ENCODE measurements at regions not wholly inside any gene's neighbourhood (a gene's known extent, or its start where the extent isn't known, plus 50 kb on each side); places are given as distances from the start of the nearest gene placed in this dataset.

DNA sequence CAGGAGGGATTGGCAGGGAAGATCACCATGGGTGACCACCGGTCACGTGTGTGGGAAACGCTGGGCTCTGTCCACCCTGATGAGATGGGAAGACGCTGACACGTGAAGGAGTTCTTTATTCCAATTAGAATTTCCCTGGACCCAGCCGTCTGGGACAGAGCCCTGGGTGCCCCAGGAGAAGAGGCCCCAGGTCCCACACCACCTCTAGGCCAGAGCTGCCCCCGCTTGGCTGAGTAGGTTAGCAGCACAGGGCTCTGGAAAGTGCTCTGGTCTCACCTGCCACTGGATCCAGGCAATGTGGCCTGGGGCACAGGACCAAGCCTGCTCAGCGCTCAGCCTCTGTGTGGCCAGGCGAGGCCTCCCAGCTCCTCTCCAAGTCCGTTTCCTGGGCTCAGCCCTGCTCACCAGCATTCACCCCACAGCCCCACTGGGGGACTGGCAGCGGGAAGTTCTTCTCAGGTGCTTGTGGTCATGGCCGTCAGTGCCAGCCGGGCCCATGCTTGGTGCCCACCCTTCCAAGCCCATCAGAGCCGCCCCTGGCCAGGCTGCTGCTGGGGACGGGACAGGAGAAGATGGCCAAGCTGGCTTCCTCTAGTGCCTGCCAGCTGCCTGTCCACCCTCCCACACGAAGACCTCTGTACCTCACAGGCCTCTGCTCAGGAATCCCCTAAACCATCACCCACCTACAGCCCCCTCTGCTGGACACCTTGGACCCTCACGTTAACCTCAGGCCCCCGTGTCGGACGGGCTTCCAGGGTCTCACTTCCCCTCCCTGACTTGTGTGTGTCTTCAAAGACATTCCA, 62.5 kb upstream of the FGF3 start:
- Histone ChIP-seq H2AFZ (ENCODE audit: low read depth, low read length) (no peak overlapping the region), H3K27me3 (ENCODE audit: insufficient read depth, low read length, poor library complexity) (no peaks in the 10 kb centered on the region), H4K20me1 (ENCODE audit: insufficient read depth, low read length) (peaks cover 10% of the 10 kb centered on the region), H3K27ac (ENCODE audit: low read length) (no peak overlapping the region), H3K9me3 (ENCODE audit: insufficient read depth, low read length, severe bottlenecking) (no peaks in the 10 kb centered on the region), H3K79me2 (ENCODE audit: insufficient read depth, low read length) (no peaks in the 10 kb centered on the region), H3K9ac (ENCODE audit: low read depth, low read length) (no peak overlapping the region), H3K4me2 (ENCODE audit: insufficient read depth, low read length) (no peak overlapping the region), H3K4me1 (ENCODE audit: insufficient read depth, low read length) (no peaks in the 10 kb centered on the region), H3K36me3 (ENCODE audit: insufficient read depth, low read length) (no peaks in the 10 kb centered on the region), H3K4me3 (ENCODE audit: low read depth in 1 of 2, low read length in 2 of 2) (no peak overlapping the region)
- no peak for TF ChIP-seq EZH2 (IDR thresholded peaks at IDR 0.05; ENCODE audit: borderline replicate concordance, low read depth, low read length, severe bottlenecking)
- TF ChIP-seq, protein P1, sequence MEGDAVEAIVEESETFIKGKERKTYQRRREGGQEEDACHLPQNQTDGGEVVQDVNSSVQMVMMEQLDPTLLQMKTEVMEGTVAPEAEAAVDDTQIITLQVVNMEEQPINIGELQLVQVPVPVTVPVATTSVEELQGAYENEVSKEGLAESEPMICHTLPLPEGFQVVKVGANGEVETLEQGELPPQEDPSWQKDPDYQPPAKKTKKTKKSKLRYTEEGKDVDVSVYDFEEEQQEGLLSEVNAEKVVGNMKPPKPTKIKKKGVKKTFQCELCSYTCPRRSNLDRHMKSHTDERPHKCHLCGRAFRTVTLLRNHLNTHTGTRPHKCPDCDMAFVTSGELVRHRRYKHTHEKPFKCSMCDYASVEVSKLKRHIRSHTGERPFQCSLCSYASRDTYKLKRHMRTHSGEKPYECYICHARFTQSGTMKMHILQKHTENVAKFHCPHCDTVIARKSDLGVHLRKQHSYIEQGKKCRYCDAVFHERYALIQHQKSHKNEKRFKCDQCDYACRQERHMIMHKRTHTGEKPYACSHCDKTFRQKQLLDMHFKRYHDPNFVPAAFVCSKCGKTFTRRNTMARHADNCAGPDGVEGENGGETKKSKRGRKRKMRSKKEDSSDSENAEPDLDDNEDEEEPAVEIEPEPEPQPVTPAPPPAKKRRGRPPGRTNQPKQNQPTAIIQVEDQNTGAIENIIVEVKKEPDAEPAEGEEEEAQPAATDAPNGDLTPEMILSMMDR (IDR thresholded peaks at IDR 0.05; ENCODE audit: borderline replicate concordance, extremely low read depth, low read length, poor library complexity, severe bottlenecking) = peak; percentile 20
- no peak for DNase-seq
- no peak for ATAC-seq (ENCODE audit: insufficient read depth, low read depth)

DNA sequence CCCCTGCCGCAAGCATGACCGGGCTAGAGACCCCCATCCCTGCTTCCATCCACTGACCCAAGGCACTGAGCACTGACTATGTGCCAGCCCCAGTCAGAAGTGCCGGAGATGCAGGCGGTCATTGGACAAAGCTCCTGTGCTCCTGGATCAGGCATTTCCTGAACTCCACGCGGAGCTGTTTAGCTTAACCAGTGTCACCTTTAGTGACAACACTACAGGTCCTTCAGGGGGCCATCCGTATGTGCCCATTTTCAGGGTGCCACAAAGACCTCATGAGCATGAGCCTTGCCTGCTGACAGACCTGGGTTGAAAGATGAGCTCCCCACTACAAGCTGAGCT, 63.0 kb upstream of the FGF3 start:
- Histone ChIP-seq H2AFZ (ENCODE audit: low read depth, low read length) (no peak overlapping the region), H3K4me2 (ENCODE audit: insufficient read depth, low read length) (no peak overlapping the region), H3K36me3 (ENCODE audit: insufficient read depth, low read length) (no peaks in the 10 kb centered on the region), H3K27ac (ENCODE audit: low read length) (no peak overlapping the region), H3K79me2 (ENCODE audit: insufficient read depth, low read length) (no peaks in the 10 kb centered on the region), H3K4me3 (ENCODE audit: low read depth in 1 of 2, low read length in 2 of 2) (no peak overlapping the region), H4K20me1 (ENCODE audit: insufficient read depth, low read length) (peaks cover 10% of the 10 kb centered on the region), H3K9me3 (ENCODE audit: insufficient read depth, low read length, severe bottlenecking) (no peaks in the 10 kb centered on the region), H3K9ac (ENCODE audit: low read depth, low read length) (no peak overlapping the region), H3K27me3 (ENCODE audit: insufficient read depth, low read length, poor library complexity) (no peaks in the 10 kb centered on the region), H3K4me1 (ENCODE audit: insufficient read depth, low read length) (no peaks in the 10 kb centered on the region)
- DNase-seq (no peak), ATAC-seq (ENCODE audit: insufficient read depth, low read depth) (no peak)
- no peak for TF ChIP-seq EZH2 (IDR thresholded peaks at IDR 0.05; ENCODE audit: borderline replicate concordance, low read depth, low read length, severe bottlenecking)
- TF ChIP-seq, protein P1 (IDR thresholded peaks at IDR 0.05; ENCODE audit: borderline replicate concordance, extremely low read depth, low read length, poor library complexity, severe bottlenecking) = peak; percentile 1

DNA sequence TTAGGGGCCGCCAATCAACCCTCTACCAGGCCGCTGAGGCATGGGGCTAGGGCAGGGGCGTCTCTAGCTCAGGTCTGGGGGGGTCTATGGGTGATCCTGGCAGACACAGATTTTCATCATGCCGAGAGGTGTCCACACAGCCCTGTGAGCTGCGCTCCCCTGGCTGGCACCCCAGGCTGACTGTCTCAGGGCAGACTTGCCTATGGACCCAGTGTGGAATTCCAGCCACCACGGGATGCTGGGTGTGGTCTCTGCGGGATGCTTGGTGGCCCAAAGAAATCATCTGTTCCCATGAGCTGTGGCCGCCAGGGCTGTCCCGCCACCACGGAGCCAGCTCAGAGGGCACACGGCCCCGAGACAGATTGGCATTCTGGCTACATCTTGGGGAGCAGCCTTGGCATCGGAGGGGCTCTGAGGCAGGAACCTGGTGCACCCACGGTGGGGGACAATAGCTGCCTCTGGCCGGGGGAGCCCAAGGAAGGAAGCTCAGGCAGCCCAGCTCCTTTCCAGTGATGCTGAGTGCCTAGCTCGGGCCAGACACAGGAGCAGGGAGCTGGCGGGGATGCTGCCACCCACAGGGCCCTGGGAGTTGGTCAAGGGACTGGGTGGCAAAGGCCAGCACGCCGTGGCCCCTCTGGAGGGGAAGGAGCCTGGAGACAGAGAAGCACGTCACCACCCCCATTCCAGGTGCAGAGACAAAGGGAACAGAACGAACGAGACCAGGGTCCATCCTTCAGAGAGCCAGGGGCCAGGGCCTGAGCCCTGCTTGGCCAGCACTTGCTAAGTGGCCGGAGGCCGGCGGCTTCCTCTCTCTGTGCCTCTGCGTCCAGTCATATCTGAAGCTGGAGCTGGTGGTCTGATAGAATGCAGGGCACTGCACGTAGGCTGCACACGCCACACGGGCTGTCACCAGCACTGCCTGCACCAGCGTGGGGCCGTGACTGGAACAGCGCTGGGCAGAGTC, 64.4 kb upstream of the FGF3 start:
- H3K4me1 ChIP-seq (ENCODE audit: insufficient read depth, low read length) = peaks cover 4% of the 10 kb centered on the region; the same call in 1 of the 2 replicates
- no peak overlapping the region for H3K9ac ChIP-seq (ENCODE audit: low read depth, low read length)
- ATAC-seq (ENCODE audit: insufficient read depth, low read depth) (no peak), DNase-seq (no peak)
- no peaks in the 10 kb centered on the region for H3K79me2 ChIP-seq (ENCODE audit: insufficient read depth, low read length)
- no peak overlapping the region for H3K4me3 ChIP-seq (ENCODE audit: low read depth in 1 of 2, low read length in 2 of 2)
- H3K36me3 ChIP-seq (ENCODE audit: insufficient read depth, low read length) = no peaks in the 10 kb centered on the region
- H3K4me2 ChIP-seq (ENCODE audit: insufficient read depth, low read length) = no peak overlapping the region
- no peaks in the 10 kb centered on the region for H3K27me3 ChIP-seq (ENCODE audit: insufficient read depth, low read length, poor library complexity)
- H3K27ac ChIP-seq (ENCODE audit: low read length) = no peak overlapping the region
- peaks cover 14% of the 10 kb centered on the region for H4K20me1 ChIP-seq (ENCODE audit: insufficient read depth, low read length)
- TF ChIP-seq EZH2 (IDR thresholded peaks at IDR 0.05; ENCODE audit: borderline replicate concordance, low read depth, low read length, severe bottlenecking) = no peak
- TF ChIP-seq, protein P1 (IDR thresholded peaks at IDR 0.05; ENCODE audit: borderline replicate concordance, extremely low read depth, low read length, poor library complexity, severe bottlenecking) = no peak
- H3K9me3 ChIP-seq (ENCODE audit: insufficient read depth, low read length, severe bottlenecking) = no peaks in the 10 kb centered on the region
- H2AFZ ChIP-seq (ENCODE audit: low read depth, low read length) = no peak overlapping the region

Data from DND-41 (cell line).